ENCODE measurements at regions not wholly inside any gene's neighbourhood (a gene's known extent, or its start where the extent isn't known, plus 50 kb on each side); places are given as distances from the start of the nearest gene placed in this dataset.
A peak's percentile ranks its signal among the peaks of the same experiment; 100 is the strongest.

DNA sequence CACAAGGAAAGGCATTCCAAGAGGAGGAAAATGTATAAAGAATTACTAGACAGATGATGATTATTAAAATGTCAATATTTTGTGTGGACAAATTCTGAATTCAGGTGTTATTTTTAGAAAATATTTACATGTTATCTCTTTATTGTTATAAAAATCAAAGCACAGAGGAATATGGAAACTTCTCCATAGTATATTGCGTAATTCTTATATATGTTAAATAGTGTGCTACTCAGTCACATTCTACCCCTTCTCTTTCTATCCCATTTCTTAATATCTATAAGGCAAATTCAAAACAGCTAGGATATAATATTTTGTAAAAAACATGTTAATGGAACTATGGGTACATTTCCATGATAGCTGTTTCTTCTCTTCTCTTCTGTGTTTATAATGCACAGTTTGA, 546.8 kb upstream of the FTMT start:
- H3K27me3 ChIP-seq, result no peaks in the 10 kb centered on the region
- no peaks in the 10 kb centered on the region for H3K4me1 ChIP-seq
- H3K9me3 ChIP-seq, result no peaks in the 10 kb centered on the region
- no peak overlapping the region for H3K27ac ChIP-seq
- no peak overlapping the region for H3K4me3 ChIP-seq
- 94 to 97% (median 94%) methylated on average over 1 of the region's 1 CpG for WGBS, 4 donors
- DNase-seq, result no peak
- TF ChIP-seq, protein P1, sequence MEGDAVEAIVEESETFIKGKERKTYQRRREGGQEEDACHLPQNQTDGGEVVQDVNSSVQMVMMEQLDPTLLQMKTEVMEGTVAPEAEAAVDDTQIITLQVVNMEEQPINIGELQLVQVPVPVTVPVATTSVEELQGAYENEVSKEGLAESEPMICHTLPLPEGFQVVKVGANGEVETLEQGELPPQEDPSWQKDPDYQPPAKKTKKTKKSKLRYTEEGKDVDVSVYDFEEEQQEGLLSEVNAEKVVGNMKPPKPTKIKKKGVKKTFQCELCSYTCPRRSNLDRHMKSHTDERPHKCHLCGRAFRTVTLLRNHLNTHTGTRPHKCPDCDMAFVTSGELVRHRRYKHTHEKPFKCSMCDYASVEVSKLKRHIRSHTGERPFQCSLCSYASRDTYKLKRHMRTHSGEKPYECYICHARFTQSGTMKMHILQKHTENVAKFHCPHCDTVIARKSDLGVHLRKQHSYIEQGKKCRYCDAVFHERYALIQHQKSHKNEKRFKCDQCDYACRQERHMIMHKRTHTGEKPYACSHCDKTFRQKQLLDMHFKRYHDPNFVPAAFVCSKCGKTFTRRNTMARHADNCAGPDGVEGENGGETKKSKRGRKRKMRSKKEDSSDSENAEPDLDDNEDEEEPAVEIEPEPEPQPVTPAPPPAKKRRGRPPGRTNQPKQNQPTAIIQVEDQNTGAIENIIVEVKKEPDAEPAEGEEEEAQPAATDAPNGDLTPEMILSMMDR (IDR thresholded peaks at IDR 0.05), result no peak
- TF ChIP-seq POLR2A (IDR thresholded peaks at IDR 0.05), result no peak
- H3K36me3 ChIP-seq, result no peaks in the 10 kb centered on the region
- intact Hi-C loops (cut with DNase I), result no loop called here
- no peak for ATAC-seq

DNA sequence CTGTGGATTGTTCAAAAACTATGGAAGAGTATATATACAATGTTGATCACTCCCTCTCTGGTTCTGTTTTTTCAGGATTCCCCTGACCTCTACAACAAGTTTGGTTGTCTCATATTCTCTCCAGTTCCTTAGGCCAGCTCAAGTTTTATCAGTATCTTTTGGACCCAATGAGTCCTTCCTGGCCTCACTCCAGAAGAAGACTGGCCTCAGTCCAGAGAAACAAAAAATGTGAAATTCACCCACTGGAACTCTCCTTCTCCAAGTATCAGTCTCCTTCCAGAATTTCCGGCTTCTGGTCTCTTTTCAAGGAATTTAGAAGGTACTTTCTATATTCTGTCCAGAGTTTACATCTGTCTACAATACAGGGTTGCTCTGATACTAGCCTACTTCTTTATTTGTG, 537.8 kb upstream of the FTMT start:
- no peak for TF ChIP-seq POLR2A (IDR thresholded peaks at IDR 0.05)
- TF ChIP-seq, protein P1 (IDR thresholded peaks at IDR 0.05), result no peak
- WGBS, 4 donors, result 61 to 77% (median 70%) methylated on average over 1 of the region's 1 CpG
- no peaks in the 10 kb centered on the region for H3K36me3 ChIP-seq
- ATAC-seq, result no peak
- no peak overlapping the region for H3K4me3 ChIP-seq
- intact Hi-C loops (cut with DNase I), result no loop called here
- no peak overlapping the region for H3K27ac ChIP-seq
- no peak for DNase-seq
- H3K4me1 ChIP-seq, result no peaks in the 10 kb centered on the region
- no peaks in the 10 kb centered on the region for H3K27me3 ChIP-seq
- peaks cover 0 to 19% (median 0%) of the 10 kb centered on the region in 12 donors for H3K9me3 ChIP-seq

DNA sequence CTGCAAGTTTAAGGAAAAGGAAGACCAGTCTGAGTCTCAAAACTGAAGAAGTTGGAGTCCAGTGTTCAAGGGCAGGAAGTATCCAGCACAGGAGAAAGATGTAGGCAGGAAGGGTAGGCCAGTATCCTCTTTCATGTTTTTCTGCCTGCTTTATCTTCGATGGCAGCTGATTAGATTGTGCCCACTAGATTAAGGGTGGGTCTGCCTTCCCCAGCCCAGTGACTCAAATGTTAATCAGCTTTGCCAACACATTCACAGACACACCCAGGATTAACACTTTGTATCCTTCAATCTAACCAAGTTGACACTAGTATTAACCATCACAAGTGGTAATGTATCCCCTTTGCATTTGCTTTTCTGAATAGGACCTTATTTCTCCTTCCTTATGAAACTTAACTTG, 535.9 kb upstream of the FTMT start:
- ATAC-seq, result no peak
- 25 to 49% (median 44%) methylated on average over 1 of the region's 1 CpG for WGBS, 4 donors

DNA sequence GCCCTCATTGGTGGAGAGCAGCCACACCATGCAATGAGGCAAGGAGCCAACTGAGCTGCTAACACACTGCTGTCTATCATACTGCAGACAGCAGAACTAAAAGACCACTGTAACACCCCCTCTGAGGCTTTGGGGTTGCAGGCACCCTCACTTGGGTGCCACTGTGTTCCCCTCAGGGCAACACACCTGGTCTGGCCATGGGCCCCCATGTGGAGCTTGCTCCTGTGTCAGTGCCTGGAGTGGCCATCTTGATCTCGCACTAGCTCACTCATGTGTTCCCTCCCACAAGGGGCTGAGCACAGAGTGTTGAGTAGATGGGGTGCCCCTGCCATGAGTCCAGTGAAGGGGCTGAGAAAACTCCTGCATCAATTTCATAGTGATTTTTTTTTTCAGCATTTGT, 532.4 kb upstream of the FTMT start:
- H3K27me3 ChIP-seq, result no peaks in the 10 kb centered on the region
- TF ChIP-seq, protein P1 (IDR thresholded peaks at IDR 0.05), result no peak
- no peak for TF ChIP-seq POLR2A (IDR thresholded peaks at IDR 0.05)
- ATAC-seq, result no peak
- no peaks in the 10 kb centered on the region for H3K4me1 ChIP-seq
- intact Hi-C loops (cut with DNase I), result no loop called here
- H3K27ac ChIP-seq, result no peak overlapping the region
- H3K36me3 ChIP-seq, result no peaks in the 10 kb centered on the region
- no peak overlapping the region for H3K4me3 ChIP-seq
- peak in 1 of 5 donors; percentile 13 for DNase-seq
- WGBS, 4 donors, result 78 to 90% (median 82%) methylated on average over 1 of the region's 1 CpG
- peaks cover 0 to 5% (median 0%) of the 10 kb centered on the region in 12 donors for H3K9me3 ChIP-seq

More for the DNA sequence above, 535.9 kb upstream of the FTMT start:
- Histone ChIP-seq H3K27ac (no peak overlapping the region), H3K4me3 (no peak overlapping the region), H3K4me1 (no peaks in the 10 kb centered on the region), H3K36me3 (no peaks in the 10 kb centered on the region), H3K27me3 (no peaks in the 10 kb centered on the region), H3K9me3 (peaks cover 0 to 19% (median 0%) of the 10 kb centered on the region in 12 donors)
- TF ChIP-seq, protein P1 (IDR thresholded peaks at IDR 0.05), result no peak
- TF ChIP-seq POLR2A (IDR thresholded peaks at IDR 0.05), result no peak
- no peak for DNase-seq
- intact Hi-C loops (cut with DNase I), result no loop called here

Measured in heart left ventricle (tissue), 16 donors.